ENCODE measurements at regions not wholly inside any gene's neighbourhood (a gene's known extent, or its start where the extent isn't known, plus 50 kb on each side); places are given as distances from the start of the nearest gene placed in this dataset.

DNA sequence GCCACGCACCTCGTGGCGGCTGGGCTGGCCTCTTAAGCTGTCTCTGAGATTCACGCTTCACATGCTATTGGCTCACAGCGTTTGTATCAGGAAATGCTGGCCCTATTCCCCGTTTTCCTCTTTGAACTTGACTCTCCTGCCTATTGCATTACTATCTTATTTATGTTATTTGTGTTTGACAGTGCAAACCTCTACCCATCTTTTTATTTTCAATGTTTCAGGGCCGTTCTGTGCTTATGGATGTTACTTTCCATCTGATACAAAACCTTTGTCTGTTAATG lies 149.9 kb upstream of the TWIST2 start:
- no peak overlapping the region for H3K4me3 ChIP-seq (ENCODE audit: insufficient read depth, low read depth, low read length)
- no peak for DNase-seq
- no peaks in the 10 kb centered on the region for H3K27me3 ChIP-seq (ENCODE audit: control insufficient read depth, insufficient read depth, low read length)
- no peaks in the 10 kb centered on the region for H3K36me3 ChIP-seq (replicated peaks; ENCODE audit: control insufficient read depth, insufficient read depth, low read length)

DNA sequence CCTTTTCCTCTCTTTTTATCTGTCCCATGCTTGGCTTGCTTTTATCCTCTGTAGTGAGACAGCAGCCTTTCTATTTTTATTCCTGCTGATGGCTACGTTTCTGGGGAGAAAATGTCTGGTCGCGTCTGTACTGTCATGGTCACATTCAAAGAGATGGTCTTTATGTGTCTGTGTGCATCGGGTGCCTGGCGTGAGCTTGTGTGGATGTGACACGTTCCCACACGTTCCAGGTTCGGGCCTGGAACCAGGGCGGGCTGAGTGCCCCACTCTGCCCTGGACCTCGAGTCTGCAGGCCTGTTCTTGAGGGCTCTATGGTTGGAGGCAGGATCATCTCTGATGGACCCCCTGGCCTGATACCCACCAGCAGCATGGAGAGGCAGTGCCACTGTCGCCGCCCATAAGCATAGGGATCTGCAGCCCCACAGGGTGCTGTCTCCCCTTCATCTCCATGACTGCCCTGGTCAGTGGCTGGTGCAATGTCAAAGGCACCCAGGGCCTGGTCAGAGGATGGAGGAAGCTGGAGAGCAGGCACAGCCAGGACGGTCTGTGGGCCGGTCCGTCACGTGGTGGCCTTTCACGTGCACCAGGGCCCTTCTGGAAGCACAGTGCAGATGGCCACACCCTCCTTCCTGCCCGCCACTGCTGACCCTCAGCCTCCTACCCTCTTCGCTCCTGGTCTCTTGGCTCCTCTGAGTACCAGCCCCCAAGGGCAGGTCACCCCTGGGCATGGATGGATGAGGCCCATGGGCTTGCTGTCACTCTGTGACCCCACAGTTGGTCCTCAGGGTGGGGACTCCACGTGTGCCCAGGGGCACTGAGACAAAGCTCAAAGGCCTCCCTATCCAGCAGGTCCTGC lies 149.2 kb upstream of the TWIST2 start:
- Histone ChIP-seq H3K27me3 (ENCODE audit: control insufficient read depth, insufficient read depth, low read length) (no peaks in the 10 kb centered on the region), H3K4me3 (ENCODE audit: insufficient read depth, low read depth, low read length) (no peak overlapping the region), H3K36me3 (replicated peaks; ENCODE audit: control insufficient read depth, insufficient read depth, low read length) (no peaks in the 10 kb centered on the region)
- no peak for DNase-seq

GRCh38 chr2:238699307-238700116 lies 148.4 kb upstream of the TWIST2 start:
- no peak overlapping the region for H3K4me3 ChIP-seq (ENCODE audit: insufficient read depth, low read depth, low read length)
- no peak for DNase-seq
- no peaks in the 10 kb centered on the region for H3K27me3 ChIP-seq (ENCODE audit: control insufficient read depth, insufficient read depth, low read length)
- H3K36me3 ChIP-seq (replicated peaks; ENCODE audit: control insufficient read depth, insufficient read depth, low read length) = no peaks in the 10 kb centered on the region

DNA sequence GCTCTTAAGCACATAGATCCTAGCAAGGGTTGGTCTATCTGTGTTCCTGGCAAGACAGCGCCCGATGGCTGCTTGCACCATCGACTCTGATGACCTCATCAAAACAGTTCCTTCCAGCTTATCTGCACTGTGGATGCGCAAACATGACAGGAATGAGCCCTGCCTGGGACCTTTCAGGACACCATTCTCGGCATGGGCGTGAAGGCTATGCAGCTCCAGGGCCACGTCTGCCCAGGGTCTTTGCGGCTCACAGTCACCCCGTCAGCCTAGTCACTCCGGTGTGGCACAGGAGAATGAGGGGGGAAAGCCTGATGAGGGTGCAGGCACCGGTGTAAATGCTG lies 147.8 kb upstream of the TWIST2 start:
- no peak for DNase-seq
- no peaks in the 10 kb centered on the region for H3K27me3 ChIP-seq (ENCODE audit: control insufficient read depth, insufficient read depth, low read length)
- H3K36me3 ChIP-seq (replicated peaks; ENCODE audit: control insufficient read depth, insufficient read depth, low read length) = no peaks in the 10 kb centered on the region
- no peak overlapping the region for H3K4me3 ChIP-seq (ENCODE audit: insufficient read depth, low read depth, low read length)

DNA sequence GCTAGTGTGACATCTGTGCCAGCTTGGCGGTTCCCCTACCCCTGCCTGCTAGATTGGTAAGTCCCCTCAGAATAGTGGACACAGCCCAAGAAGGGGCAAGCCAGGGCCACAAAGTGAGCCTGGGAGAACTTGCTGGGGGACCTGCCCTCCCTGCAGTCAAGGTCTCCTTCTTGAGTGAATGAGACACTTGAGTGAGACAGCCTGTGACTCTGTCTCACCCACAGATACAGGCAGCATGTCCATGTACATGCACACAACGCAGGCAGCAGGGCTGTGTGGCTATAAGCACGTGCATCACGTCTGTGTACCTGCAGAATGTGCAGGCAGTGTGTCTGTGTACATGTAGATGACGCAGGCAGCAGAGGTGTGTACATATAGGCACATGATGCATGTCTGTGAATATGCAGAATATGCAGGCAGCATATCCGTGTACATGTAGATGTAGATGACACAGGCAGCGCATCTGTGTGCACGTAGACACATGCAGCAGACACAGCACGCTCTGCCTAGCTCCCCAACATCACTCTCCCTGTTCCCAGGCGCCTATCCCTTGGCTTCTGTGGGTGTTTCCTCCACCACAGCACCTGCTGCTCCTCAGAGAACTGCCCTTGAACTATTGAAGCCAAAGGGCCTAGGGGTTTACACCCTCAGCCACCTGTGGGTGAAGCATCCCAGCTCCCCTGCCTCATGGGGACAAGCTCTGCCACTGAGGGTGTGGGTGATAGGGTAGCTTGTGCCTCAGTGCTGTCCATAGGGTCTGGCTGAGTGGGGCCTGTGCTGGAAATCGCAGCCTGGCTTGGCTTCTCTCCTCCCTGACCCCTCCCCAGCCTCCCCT lies 147.2 kb upstream of the TWIST2 start:
- no peak for DNase-seq
- no peaks in the 10 kb centered on the region for H3K27me3 ChIP-seq (ENCODE audit: control insufficient read depth, insufficient read depth, low read length)
- H3K4me3 ChIP-seq (ENCODE audit: insufficient read depth, low read depth, low read length) = no peak overlapping the region
- no peaks in the 10 kb centered on the region for H3K36me3 ChIP-seq (replicated peaks; ENCODE audit: control insufficient read depth, insufficient read depth, low read length)

DNA sequence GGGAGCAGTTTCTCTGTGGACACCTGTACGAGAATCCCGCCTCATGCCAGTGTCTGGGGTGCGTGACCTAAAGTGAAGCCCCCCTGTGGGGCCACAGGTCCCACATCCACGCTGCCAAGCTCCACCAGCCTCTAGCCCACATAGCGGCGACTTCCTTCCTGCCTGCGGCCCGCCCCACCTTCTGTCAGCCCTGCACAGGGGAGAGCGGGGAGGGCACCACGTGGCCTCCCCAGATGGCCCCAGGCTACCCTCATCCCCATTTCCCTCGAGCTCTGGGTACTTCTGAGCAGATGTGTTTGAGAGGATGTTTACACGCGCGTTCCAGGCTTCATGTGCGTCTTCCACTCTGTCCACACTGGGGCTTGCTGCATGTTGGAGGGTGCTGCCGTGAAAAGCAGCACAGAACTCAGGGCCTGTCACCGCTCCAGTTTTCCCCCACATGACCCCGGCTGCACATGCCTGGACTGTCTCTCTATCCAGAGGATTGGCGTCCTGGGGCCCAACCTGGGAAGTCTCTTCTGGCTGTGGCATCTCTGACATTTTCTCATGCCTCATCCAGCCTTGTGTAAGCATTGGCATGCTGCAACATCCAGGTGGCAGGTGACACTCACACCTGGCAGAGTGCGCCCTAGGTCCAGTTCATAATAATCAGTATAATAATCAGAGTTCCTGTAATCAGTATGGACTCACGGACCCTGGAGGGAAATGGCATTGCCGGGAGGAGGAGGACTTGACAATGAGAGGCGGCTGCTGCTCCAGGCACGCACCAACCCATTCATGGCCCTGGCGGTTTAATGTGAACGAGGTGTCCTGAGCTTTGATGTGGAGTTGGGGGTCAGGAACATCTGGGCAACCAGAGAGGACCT lies 146.3 kb upstream of the TWIST2 start:
- Histone ChIP-seq H3K27me3 (ENCODE audit: control insufficient read depth, insufficient read depth, low read length) (no peaks in the 10 kb centered on the region), H3K36me3 (replicated peaks; ENCODE audit: control insufficient read depth, insufficient read depth, low read length) (no peaks in the 10 kb centered on the region), H3K4me3 (ENCODE audit: insufficient read depth, low read depth, low read length) (no peak overlapping the region)
- DNase-seq = no peak

DNA sequence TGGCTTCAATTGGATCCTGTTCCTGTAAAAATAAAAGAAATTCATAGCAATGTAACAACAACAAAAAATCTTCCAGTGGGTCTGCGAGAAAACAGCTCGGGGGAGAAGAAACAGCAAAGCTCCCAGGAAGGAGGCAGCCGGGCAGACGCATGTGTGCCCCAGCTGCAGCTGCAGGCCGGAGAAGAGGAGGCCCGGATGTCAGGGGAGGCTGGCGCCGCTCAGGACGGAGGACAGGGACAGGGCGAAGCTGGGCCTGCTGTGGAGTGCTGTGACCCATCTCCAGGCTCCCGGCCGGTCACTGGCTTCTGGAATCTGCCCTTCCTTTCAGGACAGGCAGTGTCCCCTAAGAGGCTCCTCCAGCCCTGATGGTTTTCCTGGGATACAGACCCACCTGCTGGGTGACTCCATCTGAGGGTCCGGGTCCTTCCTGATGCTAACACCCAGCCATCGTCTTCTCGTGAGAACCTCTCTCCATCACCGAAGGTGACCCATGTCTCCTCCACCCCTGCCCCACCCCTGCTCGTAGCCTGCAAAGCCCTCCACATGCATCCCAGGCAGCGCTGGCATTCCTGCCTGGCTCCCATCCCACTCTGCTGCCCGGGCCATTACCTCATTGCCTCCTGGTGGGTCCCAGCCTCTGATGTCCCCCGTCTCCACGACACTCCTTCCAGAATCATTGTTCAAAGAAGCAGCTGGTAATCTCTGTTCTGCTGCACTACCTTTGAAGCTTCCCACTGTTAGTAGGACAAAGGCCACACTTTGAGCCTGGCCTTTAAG lies 145.4 kb upstream of the TWIST2 start:
- H3K27me3 ChIP-seq (ENCODE audit: control insufficient read depth, insufficient read depth, low read length) = no peaks in the 10 kb centered on the region
- no peaks in the 10 kb centered on the region for H3K36me3 ChIP-seq (replicated peaks; ENCODE audit: control insufficient read depth, insufficient read depth, low read length)
- H3K4me3 ChIP-seq (ENCODE audit: insufficient read depth, low read depth, low read length) = no peak overlapping the region
- DNase-seq = no peak

GRCh38 chr2:238703053-238703415 lies 144.9 kb upstream of the TWIST2 start:
- DNase-seq = no peak
- Histone ChIP-seq H3K4me3 (ENCODE audit: insufficient read depth, low read depth, low read length) (no peak overlapping the region), H3K36me3 (replicated peaks; ENCODE audit: control insufficient read depth, insufficient read depth, low read length) (no peaks in the 10 kb centered on the region), H3K27me3 (ENCODE audit: control insufficient read depth, insufficient read depth, low read length) (no peaks in the 10 kb centered on the region)

- Histone ChIP-seq H3K36me3 (replicated peaks; ENCODE audit: control insufficient read depth, insufficient read depth, low read length) (no peaks in the 10 kb centered on the region), H3K4me3 (ENCODE audit: insufficient read depth, low read depth, low read length) (no peak overlapping the region), H3K27me3 (ENCODE audit: control insufficient read depth, insufficient read depth, low read length) (no peaks in the 10 kb centered on the region)
- DNase-seq = no peak
Measured at GRCh38 chr2:238703436-238703835, 144.4 kb upstream of the TWIST2 start.

DNA sequence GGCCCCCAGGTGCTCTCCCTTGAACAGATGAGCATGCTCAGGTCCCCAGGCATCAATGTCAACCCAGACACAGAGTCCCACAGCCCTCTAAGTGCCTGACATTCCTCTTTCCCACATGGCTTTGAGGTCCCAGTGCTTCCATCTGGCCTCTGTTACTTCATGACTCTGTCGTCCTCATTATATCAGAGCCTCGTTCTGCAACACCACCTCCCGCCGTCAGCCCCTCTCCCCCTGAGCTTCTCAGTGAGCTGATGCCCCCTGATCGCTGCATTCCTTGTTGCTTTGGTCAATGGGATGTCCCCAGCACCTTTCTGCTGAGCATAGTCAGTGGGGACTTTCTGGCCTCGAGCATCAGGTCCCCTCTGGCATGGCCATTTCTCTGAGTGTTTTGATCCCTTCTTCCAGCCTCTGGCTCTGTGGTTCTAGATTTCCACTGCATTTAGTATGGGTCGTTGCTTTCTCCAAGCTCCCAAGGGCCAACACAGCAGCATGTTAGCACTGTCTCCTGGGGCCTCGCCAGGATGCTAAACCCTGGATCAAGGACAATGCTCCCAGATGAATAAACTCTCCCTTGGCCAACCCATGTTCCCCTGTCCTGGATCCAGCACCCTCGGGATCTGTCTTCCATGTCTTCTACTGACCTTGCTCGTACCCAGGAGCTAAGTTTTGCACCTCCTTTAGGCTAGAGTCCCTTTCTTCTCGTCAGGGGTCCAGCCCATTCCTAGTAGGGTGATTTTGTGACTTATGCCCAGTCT lies 143.2 kb upstream of the TWIST2 start:
- Histone ChIP-seq H3K36me3 (replicated peaks; ENCODE audit: control insufficient read depth, insufficient read depth, low read length) (no peaks in the 10 kb centered on the region), H3K4me3 (ENCODE audit: insufficient read depth, low read depth, low read length) (no peak overlapping the region), H3K27me3 (ENCODE audit: control insufficient read depth, insufficient read depth, low read length) (no peaks in the 10 kb centered on the region)
- DNase-seq = no peak

DNA sequence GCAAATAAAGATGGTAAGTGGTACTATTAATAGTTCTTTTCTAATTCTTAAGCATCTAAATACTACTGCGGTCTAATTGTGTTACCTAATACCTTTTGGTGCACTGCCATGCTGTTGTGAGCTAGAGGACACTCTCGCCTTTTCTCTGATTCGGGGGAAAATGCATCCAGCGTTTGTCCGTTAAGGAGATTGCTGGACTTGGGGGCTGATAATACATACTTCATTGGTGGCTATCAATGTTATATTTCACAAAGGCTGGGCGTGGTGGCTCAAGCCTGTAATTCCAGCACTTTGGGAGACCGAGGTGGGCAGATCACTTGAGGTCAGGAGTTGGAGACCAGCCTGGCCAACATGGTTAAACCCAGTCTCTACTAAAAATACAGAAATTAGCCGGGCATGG lies 141.7 kb upstream of the TWIST2 start:
- DNase-seq = no peak
- no peaks in the 10 kb centered on the region for H3K27me3 ChIP-seq (ENCODE audit: control insufficient read depth, insufficient read depth, low read length)
- H3K36me3 ChIP-seq (replicated peaks; ENCODE audit: control insufficient read depth, insufficient read depth, low read length) = no peaks in the 10 kb centered on the region
- no peak overlapping the region for H3K4me3 ChIP-seq (ENCODE audit: insufficient read depth, low read depth, low read length)

GRCh38 chr2:238706673-238707072 lies 141.2 kb upstream of the TWIST2 start:
- no peak overlapping the region for H3K4me3 ChIP-seq (ENCODE audit: insufficient read depth, low read depth, low read length)
- DNase-seq = no peak
- no peaks in the 10 kb centered on the region for H3K36me3 ChIP-seq (replicated peaks; ENCODE audit: control insufficient read depth, insufficient read depth, low read length)
- H3K27me3 ChIP-seq (ENCODE audit: control insufficient read depth, insufficient read depth, low read length) = no peaks in the 10 kb centered on the region

- H3K36me3 ChIP-seq (replicated peaks; ENCODE audit: control insufficient read depth, insufficient read depth, low read length) = no peaks in the 10 kb centered on the region
- H3K4me3 ChIP-seq (ENCODE audit: insufficient read depth, low read depth, low read length) = no peak overlapping the region
- H3K27me3 ChIP-seq (ENCODE audit: control insufficient read depth, insufficient read depth, low read length) = no peaks in the 10 kb centered on the region
- no peak for DNase-seq
Measured at GRCh38 chr2:238709325-238710025, 138.4 kb upstream of the TWIST2 start.
